ENCODE measurements at regions not wholly inside any gene's neighbourhood (a gene's known extent, or its start where the extent isn't known, plus 50 kb on each side); places are given as distances from the start of the nearest gene placed in this dataset.

GRCh38 chr2:153420394-153420793, 58.2 kb downstream of the RPRM start:
- no peak overlapping the region for H2AFZ ChIP-seq
- no peak for DNase-seq (ENCODE audit: low spot score)
- H3K79me2 ChIP-seq: no peaks in the 10 kb centered on the region
- 89% methylated on average over 1 of the region's 1 CpG for WGBS (ENCODE audit: low lambda C conversion rate, missing lambda C conversion rate)
- H3K27me3 ChIP-seq: no peaks in the 10 kb centered on the region
- H3K27ac ChIP-seq: no peak overlapping the region
- TF ChIP-seq EZH2phosphoT487 (IDR thresholded peaks at IDR 0.05; ENCODE audit: low read depth, severe bottlenecking, unreplicated experiment): no peak
- TF ChIP-seq EZH2 (IDR thresholded peaks at IDR 0.05; ENCODE audit: borderline replicate concordance): no peak
- TF ChIP-seq CTCF (IDR thresholded peaks at IDR 0.05; ENCODE audit: poor library complexity): no peak
- H3K9me2 ChIP-seq (replicated peaks; ENCODE audit: insufficient read depth): no peaks in the 10 kb centered on the region
- H3K4me1 ChIP-seq (ENCODE audit: insufficient read depth): no peaks in the 10 kb centered on the region
- no peak overlapping the region for H3K4me2 ChIP-seq
- no peak overlapping the region for H3K4me3 ChIP-seq
- no peaks in the 10 kb centered on the region for H3K36me3 ChIP-seq (replicated peaks; ENCODE audit: insufficient read depth, low read depth)
- H4K20me1 ChIP-seq (ENCODE audit: insufficient read depth, poor library complexity, severe bottlenecking): no peaks in the 10 kb centered on the region
- H3K9me3 ChIP-seq (ENCODE audit: low read depth): no peaks in the 10 kb centered on the region

GRCh38 chr2:153417077-153417476, 61.5 kb downstream of the RPRM start:
- Histone ChIP-seq H3K4me1 (ENCODE audit: insufficient read depth) (no peaks in the 10 kb centered on the region), H2AFZ (no peak overlapping the region), H3K27ac (no peak overlapping the region), H3K4me2 (no peak overlapping the region), H4K20me1 (ENCODE audit: insufficient read depth, poor library complexity, severe bottlenecking) (no peaks in the 10 kb centered on the region), H3K9me3 (ENCODE audit: low read depth) (no peaks in the 10 kb centered on the region), H3K27me3 (no peaks in the 10 kb centered on the region), H3K4me3 (no peak overlapping the region), H3K9me2 (replicated peaks; ENCODE audit: insufficient read depth) (no peaks in the 10 kb centered on the region), H3K79me2 (no peaks in the 10 kb centered on the region), H3K36me3 (replicated peaks; ENCODE audit: insufficient read depth, low read depth) (no peaks in the 10 kb centered on the region)
- WGBS (ENCODE audit: low lambda C conversion rate, missing lambda C conversion rate): 89% methylated on average over 1 of the region's 1 CpG
- TF ChIP-seq CTCF (IDR thresholded peaks at IDR 0.05; ENCODE audit: poor library complexity) (no peak), EZH2 (IDR thresholded peaks at IDR 0.05; ENCODE audit: borderline replicate concordance) (no peak), EZH2phosphoT487 (IDR thresholded peaks at IDR 0.05; ENCODE audit: low read depth, severe bottlenecking, unreplicated experiment) (no peak)
- DNase-seq (ENCODE audit: low spot score): no peak

GRCh38 chr2:153416071-153416470, 62.5 kb downstream of the RPRM start:
- no peaks in the 10 kb centered on the region for H3K4me1 ChIP-seq (ENCODE audit: insufficient read depth)
- no peak overlapping the region for H3K27ac ChIP-seq
- no peaks in the 10 kb centered on the region for H3K27me3 ChIP-seq
- H3K4me3 ChIP-seq: no peak overlapping the region
- 73% methylated on average over 1 of the region's 1 CpG for WGBS (ENCODE audit: low lambda C conversion rate, missing lambda C conversion rate)
- TF ChIP-seq EZH2phosphoT487 (IDR thresholded peaks at IDR 0.05; ENCODE audit: low read depth, severe bottlenecking, unreplicated experiment): no peak
- no peak for TF ChIP-seq CTCF (IDR thresholded peaks at IDR 0.05; ENCODE audit: poor library complexity)
- TF ChIP-seq EZH2 (IDR thresholded peaks at IDR 0.05; ENCODE audit: borderline replicate concordance): no peak
- no peak overlapping the region for H3K4me2 ChIP-seq
- no peaks in the 10 kb centered on the region for H3K9me2 ChIP-seq (replicated peaks; ENCODE audit: insufficient read depth)
- no peaks in the 10 kb centered on the region for H3K79me2 ChIP-seq
- H3K9me3 ChIP-seq (ENCODE audit: low read depth): no peaks in the 10 kb centered on the region
- no peak for DNase-seq (ENCODE audit: low spot score)
- H4K20me1 ChIP-seq (ENCODE audit: insufficient read depth, poor library complexity, severe bottlenecking): no peaks in the 10 kb centered on the region
- no peaks in the 10 kb centered on the region for H3K36me3 ChIP-seq (replicated peaks; ENCODE audit: insufficient read depth, low read depth)
- no peak overlapping the region for H2AFZ ChIP-seq
